ENCODE measurements at regions not wholly inside any gene's neighbourhood (a gene's known extent, or its start where the extent isn't known, plus 50 kb on each side); places are given as distances from the start of the nearest gene placed in this dataset.
"Not testable (repeated sequence)": the region's sequence is repeated elsewhere in the genome, so short reads cannot be mapped to it uniquely, and the experiment has no call there.

DNA sequence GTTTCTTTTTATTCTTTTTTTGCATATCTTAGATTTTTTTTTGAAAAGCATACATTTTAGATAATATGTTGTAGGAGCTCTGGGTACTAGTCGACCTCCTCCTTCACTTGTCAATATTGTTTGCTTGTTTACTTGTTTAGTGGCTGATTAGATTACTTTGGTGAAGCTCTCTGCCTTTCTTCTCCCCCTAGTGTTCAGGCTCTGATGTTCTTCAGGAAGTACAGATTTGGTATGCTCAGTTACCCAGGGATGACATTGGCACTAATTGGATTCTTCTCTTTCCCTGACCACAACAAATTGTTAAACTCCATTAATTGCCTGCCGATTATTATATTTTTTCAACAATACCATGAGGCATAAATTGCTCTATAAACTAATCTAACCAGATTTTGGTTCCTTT lies 491.2 kb downstream of the SUCLG1 start:
- TF ChIP-seq, protein P1, sequence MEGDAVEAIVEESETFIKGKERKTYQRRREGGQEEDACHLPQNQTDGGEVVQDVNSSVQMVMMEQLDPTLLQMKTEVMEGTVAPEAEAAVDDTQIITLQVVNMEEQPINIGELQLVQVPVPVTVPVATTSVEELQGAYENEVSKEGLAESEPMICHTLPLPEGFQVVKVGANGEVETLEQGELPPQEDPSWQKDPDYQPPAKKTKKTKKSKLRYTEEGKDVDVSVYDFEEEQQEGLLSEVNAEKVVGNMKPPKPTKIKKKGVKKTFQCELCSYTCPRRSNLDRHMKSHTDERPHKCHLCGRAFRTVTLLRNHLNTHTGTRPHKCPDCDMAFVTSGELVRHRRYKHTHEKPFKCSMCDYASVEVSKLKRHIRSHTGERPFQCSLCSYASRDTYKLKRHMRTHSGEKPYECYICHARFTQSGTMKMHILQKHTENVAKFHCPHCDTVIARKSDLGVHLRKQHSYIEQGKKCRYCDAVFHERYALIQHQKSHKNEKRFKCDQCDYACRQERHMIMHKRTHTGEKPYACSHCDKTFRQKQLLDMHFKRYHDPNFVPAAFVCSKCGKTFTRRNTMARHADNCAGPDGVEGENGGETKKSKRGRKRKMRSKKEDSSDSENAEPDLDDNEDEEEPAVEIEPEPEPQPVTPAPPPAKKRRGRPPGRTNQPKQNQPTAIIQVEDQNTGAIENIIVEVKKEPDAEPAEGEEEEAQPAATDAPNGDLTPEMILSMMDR (IDR thresholded peaks at IDR 0.05; ENCODE audit: insufficient read depth, low read length): no peak
- H3K4me3 ChIP-seq (ENCODE audit: low read depth, low read length): no peak overlapping the region
- DNase-seq (ENCODE audit: low read depth): no peak

DNA sequence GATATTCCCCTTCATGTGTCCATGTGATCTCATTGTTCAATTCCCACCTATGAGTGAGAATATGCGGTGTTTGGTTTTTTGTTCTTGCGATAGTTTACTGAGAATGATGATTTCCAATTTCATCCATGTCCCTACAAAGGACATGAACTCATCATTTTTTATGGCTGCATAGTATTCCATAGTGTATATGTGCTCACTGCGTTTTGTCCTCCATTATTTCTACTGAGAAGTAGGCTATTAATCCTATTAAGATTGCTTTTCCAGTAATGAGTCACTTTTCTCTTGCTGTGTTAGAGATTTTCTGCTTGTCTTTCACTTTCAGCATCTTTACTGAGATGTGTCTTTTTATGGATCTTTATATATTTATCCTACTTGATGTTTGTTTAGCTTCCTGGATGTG lies 492.1 kb downstream of the SUCLG1 start:
- not testable (repeated sequence) for H3K4me3 ChIP-seq (ENCODE audit: low read depth, low read length); DNase-seq (ENCODE audit: low read depth)

GRCh38 chr2:83961512-83961911 lies 497.6 kb downstream of the SUCLG1 start:
- H3K4me3 ChIP-seq (ENCODE audit: low read depth, low read length): no peak overlapping the region
- TF ChIP-seq, protein P1 (IDR thresholded peaks at IDR 0.05; ENCODE audit: insufficient read depth, low read length): no peak
- DNase-seq (ENCODE audit: low read depth): no peak

- TF ChIP-seq, protein P1 (IDR thresholded peaks at IDR 0.05; ENCODE audit: insufficient read depth, low read length): no peak
- no peak for DNase-seq (ENCODE audit: low read depth)
- no peak overlapping the region for H3K4me3 ChIP-seq (ENCODE audit: low read depth, low read length)
These were observed 498.7 kb downstream of the SUCLG1 start for GRCh38 chr2:83960371-83960770.

- TF ChIP-seq, protein P1 (IDR thresholded peaks at IDR 0.05; ENCODE audit: insufficient read depth, low read length): no peak
- DNase-seq (ENCODE audit: low read depth): no peak
- no peak overlapping the region for H3K4me3 ChIP-seq (ENCODE audit: low read depth, low read length)
These were observed 499.8 kb downstream of the SUCLG1 start for GRCh38 chr2:83959266-83959665.

DNA sequence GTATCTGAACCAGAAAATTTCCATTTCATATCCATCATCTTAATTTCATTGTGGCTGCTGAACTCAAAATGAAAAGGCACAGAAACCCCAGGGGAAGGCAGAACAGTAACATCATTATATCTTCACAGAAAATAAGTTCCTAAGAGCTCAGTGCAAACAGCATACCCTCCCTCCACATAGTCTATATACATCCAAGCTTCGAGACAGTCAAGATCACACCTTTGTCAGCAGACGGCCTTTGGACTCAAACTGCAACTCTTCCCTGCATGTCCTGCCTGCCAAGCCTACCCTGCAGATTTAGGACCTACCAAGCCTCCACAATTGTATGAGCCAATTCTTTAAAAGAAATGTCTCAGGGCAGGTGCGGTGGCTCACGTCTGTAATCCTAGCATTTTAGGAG lies 502.1 kb downstream of the SUCLG1 start:
- TF ChIP-seq, protein P1 (IDR thresholded peaks at IDR 0.05; ENCODE audit: insufficient read depth, low read length): no peak
- H3K4me3 ChIP-seq (ENCODE audit: low read depth, low read length): no peak overlapping the region
- no peak for DNase-seq (ENCODE audit: low read depth)

DNA sequence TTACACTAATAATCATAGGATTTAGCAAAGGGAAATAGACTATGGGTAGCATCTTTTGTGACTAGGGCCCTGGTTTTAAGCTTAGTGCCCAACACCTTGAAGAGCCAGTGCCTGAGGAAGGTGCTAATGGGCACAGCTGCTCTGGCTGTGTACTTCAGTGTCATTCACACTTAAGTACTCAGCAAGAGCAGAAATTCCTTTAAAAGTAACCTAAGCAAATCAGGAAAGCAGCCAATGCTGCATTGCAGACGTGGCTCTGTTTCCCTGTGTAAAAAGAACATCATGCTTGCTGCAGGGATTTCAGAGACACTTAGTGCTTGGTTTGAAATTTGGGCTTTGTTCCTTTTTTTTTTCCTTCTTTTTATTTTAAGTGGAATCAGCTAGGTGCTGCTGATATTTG lies 505.4 kb downstream of the SUCLG1 start:
- no peak for DNase-seq (ENCODE audit: low read depth)
- TF ChIP-seq, protein P1 (IDR thresholded peaks at IDR 0.05; ENCODE audit: insufficient read depth, low read length): no peak

More for the DNA sequence above, 505.4 kb downstream of the SUCLG1 start:
- H3K4me3 ChIP-seq (ENCODE audit: low read depth, low read length): no peak overlapping the region

Data from fibroblast of the aortic adventitia (primary cell).